HepG2 (cell line): ENCODE measurements at regions not wholly inside any gene's neighbourhood (a gene's known extent, or its start where the extent isn't known, plus 50 kb on each side); places are given as distances from the start of the nearest gene placed in this dataset.

Experiments used
- BRCA1 ChIP-seq: sonication (generic); formaldehyde crosslinking; IDR thresholded peaks from 2 replicates; pipeline ENCODE4 v1.4.0; 2020; ENCODE audit warnings: missing genetic modification reagents
- DR1 ChIP-seq: sonication (generic); formaldehyde crosslinking; IDR thresholded peaks from 2 replicates; pipeline ENCODE4 v1.8.0; 2021; ENCODE audit warnings: mild to moderate bottlenecking, missing genetic modification reagents, inconsistent platforms
- FOXA1 ChIP-seq, 2 experiments: fragments of 450-650 bp in 1 of 2; sonication (generic) in 1 of 2; formaldehyde crosslinking in 1 of 2; IDR thresholded peaks; 2 replicates each; pipeline versions ENCODE4 v1.4.0 to v1.6.1; 2016 to 2020; ENCODE audit warnings: missing genetic modification reagents in 1 of 2
- IKZF1 ChIP-seq: fragments of 450-650 bp; IDR thresholded peaks from 2 replicates; pipeline ENCODE4 v1.7.1; 2016
- KLF11 ChIP-seq: IDR thresholded peaks from 2 replicates; pipeline ENCODE4 v1.6.1; 2016; ENCODE audit warnings: missing compliant biosample characterization
- KLF13 ChIP-seq: sonication (generic); formaldehyde crosslinking; IDR thresholded peaks from 2 replicates; pipeline ENCODE4 v1.4.0; 2020; ENCODE audit warnings: mild to moderate bottlenecking, missing genetic modification reagents
- MED8 ChIP-seq: sonication (generic); formaldehyde crosslinking; IDR thresholded peaks from 2 replicates; pipeline ENCODE4 v1.8.1; 2023; ENCODE audit warnings: mild to moderate bottlenecking, missing genetic modification reagents; ENCODE audit not compliant: insufficient replicate concordance
- SMAD3 ChIP-seq: sonication (generic); formaldehyde crosslinking; IDR thresholded peaks from 2 replicates; pipeline ENCODE4 v1.4.0; 2020; ENCODE audit warnings: missing genetic modification reagents
- TBX2 ChIP-seq: sonication (generic); formaldehyde crosslinking; IDR thresholded peaks from 2 replicates; pipeline ENCODE4 v1.5.0; 2020; ENCODE audit warnings: missing genetic modification reagents, mild to moderate bottlenecking, borderline replicate concordance
- U2AF1 ChIP-seq: fragments of 200-400 bp; formaldehyde crosslinking; optimal IDR thresholded peaks from 2 replicates; pipeline ENCODE3; 2017; ENCODE audit warnings: mild to moderate bottlenecking, low read depth, low read length
- ZBTB25 ChIP-seq: IDR thresholded peaks from 2 replicates; pipeline ENCODE4 v1.6.1; 2018; ENCODE audit warnings: missing genetic modification reagents
- ZBTB8A ChIP-seq: sonication (generic); formaldehyde crosslinking; IDR thresholded peaks from 2 replicates; pipeline ENCODE4 v1.4.0; 2020; ENCODE audit warnings: mild to moderate bottlenecking, low read depth, missing genetic modification reagents, borderline replicate concordance
- ZFP91 ChIP-seq: sonication (generic); formaldehyde crosslinking; IDR thresholded peaks from 2 replicates; pipeline ENCODE4 v1.9.0; 2022; ENCODE audit warnings: missing genetic modification reagents, mild to moderate bottlenecking, borderline replicate concordance
- ZNF12 ChIP-seq: sonication (generic); formaldehyde crosslinking; IDR thresholded peaks from 2 replicates; pipeline ENCODE4 v1.5.0; 2020; ENCODE audit warnings: missing genetic modification reagents
- ZNF20 ChIP-seq: sonication (generic); formaldehyde crosslinking; IDR thresholded peaks from 2 replicates; pipeline ENCODE4 v1.4.0; 2020; ENCODE audit warnings: mild to moderate bottlenecking, moderate library complexity, missing genetic modification reagents
- ZNF224 ChIP-seq: sonication (generic); formaldehyde crosslinking; IDR thresholded peaks from 2 replicates; pipeline ENCODE4 v1.5.0; 2020; ENCODE audit warnings: mild to moderate bottlenecking, missing genetic modification reagents
- ZNF280D ChIP-seq: sonication (generic); formaldehyde crosslinking; IDR thresholded peaks from 2 replicates; pipeline ENCODE4 v1.5.1; 2020; ENCODE audit warnings: mild to moderate bottlenecking, missing genetic modification reagents
- ZNF281 ChIP-seq: sonication (generic); formaldehyde crosslinking; IDR thresholded peaks from 2 replicates; pipeline ENCODE4 v1.4.0; 2020; ENCODE audit warnings: missing genetic modification reagents, borderline replicate concordance
- ZNF296 ChIP-seq: sonication (generic); formaldehyde crosslinking; conservative IDR thresholded peaks from 2 replicates; pipeline ENCODE4 v1.5.0; 2020; ENCODE audit warnings: mild to moderate bottlenecking, missing genetic modification reagents
- ZNF446 ChIP-seq: sonication (generic); formaldehyde crosslinking; IDR thresholded peaks from 2 replicates; pipeline ENCODE4 v1.5.0; 2020; ENCODE audit warnings: mild to moderate bottlenecking, missing genetic modification reagents
- ZNF572 ChIP-seq: sonication (generic); formaldehyde crosslinking; IDR thresholded peaks from 2 replicates; pipeline ENCODE4 v1.5.1; 2020; ENCODE audit warnings: mild to moderate bottlenecking, missing genetic modification reagents
- ZNF605 ChIP-seq: sonication (generic); formaldehyde crosslinking; IDR thresholded peaks from 2 replicates; pipeline ENCODE4 v1.8.0; 2022; ENCODE audit warnings: mild to moderate bottlenecking, missing genetic modification reagents
- ZNF724P ChIP-seq: sonication (generic); formaldehyde crosslinking; IDR thresholded peaks from 2 replicates; pipeline ENCODE4 v1.8.0; 2022; ENCODE audit warnings: missing genetic modification reagents, borderline replicate concordance

GRCh38 chr14:76947078-76947837, 81.2 kb downstream of the IRF2BPL start (continued):
- TF ChIP-seq ZNF446 (CRISPR knock-in tag), result no peak
- TF ChIP-seq IKZF1, result no peak
- no peak for TF ChIP-seq ZNF12
- no peak for TF ChIP-seq ZNF572 (CRISPR knock-in tag)
- no peak for TF ChIP-seq KLF11 (CRISPR knock-in tag)
- TF ChIP-seq ZNF281 (CRISPR knock-in tag), result no peak
- TF ChIP-seq DR1 (CRISPR knock-in tag), result no peak
- TF ChIP-seq ZNF280D (CRISPR knock-in tag), result no peak
- TF ChIP-seq ZBTB8A (CRISPR knock-in tag), result no peak
- TF ChIP-seq TBX2 (CRISPR knock-in tag), result no peak
- TF ChIP-seq BRCA1, result no peak
- TF ChIP-seq ZNF605 (CRISPR knock-in tag), result no peak
- no peak for TF ChIP-seq KLF13 (CRISPR knock-in tag)
- TF ChIP-seq U2AF1, result no peak
- TF ChIP-seq ZNF296, result no peak
- TF ChIP-seq SMAD3, result 0 out of 2 replicates have a peak, but pooled peaks have one; percentile 27
- TF ChIP-seq ZNF724P (CRISPR knock-in tag), result no peak
- TF ChIP-seq FOXA1 (IDR thresholded peaks at IDR 0.05), result no peak
- TF ChIP-seq FOXA1 (CRISPR knock-in tag; IDR thresholded peaks at IDR 0.05), result 0 out of 2 replicates have a peak, but pooled peaks have one; percentile 14
- TF ChIP-seq ZNF20 (CRISPR knock-in tag), result no peak
- TF ChIP-seq MED8 (CRISPR knock-in tag), result no peak
- TF ChIP-seq ZBTB25 (CRISPR knock-in tag), result no peak
- no peak for TF ChIP-seq ZNF224 (CRISPR knock-in tag)
- peak; percentile 51; the same call in 1 of the 2 replicates for TF ChIP-seq ZFP91
